Hepatocyte (in vitro differentiated cells): ENCODE measurements at regions not wholly inside any gene's neighbourhood (a gene's known extent, or its start where the extent isn't known, plus 50 kb on each side); places are given as distances from the start of the nearest gene placed in this dataset.

Source experiments
- EZH2 ChIP-seq: fragments of 200-600 bp; sonication (generic); IDR thresholded peaks from 2 replicates; pipeline ENCODE4 v1.6.1; 2016; ENCODE audit warnings: antibody characterized with exemption, mild to moderate bottlenecking, borderline replicate concordance
- EZH2phosphoT487 ChIP-seq: fragments of 200-600 bp; sonication (generic); IDR thresholded peaks from one replicate; pipeline ENCODE4 v1.6.1; 2018; ENCODE audit warnings: antibody characterized with exemption, mild to moderate bottlenecking, low read depth, moderate library complexity; ENCODE audit not compliant: unreplicated experiment, severe bottlenecking
- TF ChIP-seq, protein P1 (sequence below): fragments of 200-600 bp; sonication (generic); IDR thresholded peaks from 2 replicates; pipeline ENCODE4 v1.5.1; 2016; ENCODE audit warnings: antibody characterized with exemption, mild to moderate bottlenecking; ENCODE audit not compliant: poor library complexity

DNA sequence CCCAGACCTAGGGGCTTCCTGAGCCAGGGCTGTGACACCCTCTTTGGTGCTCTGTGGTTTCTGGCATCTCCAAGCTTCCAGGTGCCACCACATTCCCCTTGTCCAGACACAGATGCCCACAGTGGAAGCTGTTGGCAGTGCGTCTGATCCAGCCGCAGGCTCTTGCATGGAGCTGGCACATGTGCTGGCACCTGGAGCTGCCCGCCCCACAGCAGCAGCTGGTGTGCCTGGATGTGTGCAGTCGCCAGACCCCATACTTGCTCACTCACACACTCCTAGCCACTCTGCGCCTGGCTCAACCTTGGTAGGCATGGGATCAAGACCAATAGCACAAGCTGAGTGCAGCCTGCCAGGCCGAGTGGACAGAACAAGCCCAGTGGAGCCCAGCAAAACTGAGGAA, 106.5 kb downstream of the LYZL1 start:
- TF ChIP-seq, protein P1, sequence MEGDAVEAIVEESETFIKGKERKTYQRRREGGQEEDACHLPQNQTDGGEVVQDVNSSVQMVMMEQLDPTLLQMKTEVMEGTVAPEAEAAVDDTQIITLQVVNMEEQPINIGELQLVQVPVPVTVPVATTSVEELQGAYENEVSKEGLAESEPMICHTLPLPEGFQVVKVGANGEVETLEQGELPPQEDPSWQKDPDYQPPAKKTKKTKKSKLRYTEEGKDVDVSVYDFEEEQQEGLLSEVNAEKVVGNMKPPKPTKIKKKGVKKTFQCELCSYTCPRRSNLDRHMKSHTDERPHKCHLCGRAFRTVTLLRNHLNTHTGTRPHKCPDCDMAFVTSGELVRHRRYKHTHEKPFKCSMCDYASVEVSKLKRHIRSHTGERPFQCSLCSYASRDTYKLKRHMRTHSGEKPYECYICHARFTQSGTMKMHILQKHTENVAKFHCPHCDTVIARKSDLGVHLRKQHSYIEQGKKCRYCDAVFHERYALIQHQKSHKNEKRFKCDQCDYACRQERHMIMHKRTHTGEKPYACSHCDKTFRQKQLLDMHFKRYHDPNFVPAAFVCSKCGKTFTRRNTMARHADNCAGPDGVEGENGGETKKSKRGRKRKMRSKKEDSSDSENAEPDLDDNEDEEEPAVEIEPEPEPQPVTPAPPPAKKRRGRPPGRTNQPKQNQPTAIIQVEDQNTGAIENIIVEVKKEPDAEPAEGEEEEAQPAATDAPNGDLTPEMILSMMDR, result no peak
- TF ChIP-seq EZH2phosphoT487, result no peak
- TF ChIP-seq EZH2, result no peak
